ENCODE measurements at regions not wholly inside any gene's neighbourhood (a gene's known extent, or its start where the extent isn't known, plus 50 kb on each side); places are given as distances from the start of the nearest gene placed in this dataset.

GRCh38 chr5:111937094-111937493 lies 180.1 kb upstream of the NREP start:
- TF ChIP-seq CTCF (IDR thresholded peaks at IDR 0.05; ENCODE audit: extremely low read depth, missing control alignments): no peak
- no peak for DNase-seq (ENCODE audit: low spot score)

GRCh38 chr5:111935835-111936234 lies 178.8 kb upstream of the NREP start:
- DNase-seq (ENCODE audit: low spot score): no peak
- no peak for TF ChIP-seq CTCF (IDR thresholded peaks at IDR 0.05; ENCODE audit: extremely low read depth, missing control alignments)

GRCh38 chr5:111935009-111935408 lies 178.0 kb upstream of the NREP start:
- TF ChIP-seq CTCF (IDR thresholded peaks at IDR 0.05; ENCODE audit: extremely low read depth, missing control alignments): no peak
- DNase-seq (ENCODE audit: low spot score): no peak

- no peak for TF ChIP-seq CTCF (IDR thresholded peaks at IDR 0.05; ENCODE audit: extremely low read depth, missing control alignments)
- DNase-seq (ENCODE audit: low spot score): no peak
These were observed 177.5 kb upstream of the NREP start for GRCh38 chr5:111934511-111934910.

- DNase-seq (ENCODE audit: low spot score): no peak
- TF ChIP-seq CTCF (IDR thresholded peaks at IDR 0.05; ENCODE audit: extremely low read depth, missing control alignments): no peak
These were observed 176.1 kb upstream of the NREP start for GRCh38 chr5:111933086-111933485.

- no peak for TF ChIP-seq CTCF (IDR thresholded peaks at IDR 0.05; ENCODE audit: extremely low read depth, missing control alignments)
- no peak for DNase-seq (ENCODE audit: low spot score)
These were observed 175.6 kb upstream of the NREP start for GRCh38 chr5:111932628-111933027.

- no peak for DNase-seq (ENCODE audit: low spot score)
- TF ChIP-seq CTCF (IDR thresholded peaks at IDR 0.05; ENCODE audit: extremely low read depth, missing control alignments): no peak
These were observed 175.2 kb upstream of the NREP start for GRCh38 chr5:111932199-111932598.
